ENCODE measurements at regions not wholly inside any gene's neighbourhood (a gene's known extent, or its start where the extent isn't known, plus 50 kb on each side); places are given as distances from the start of the nearest gene placed in this dataset.

DNA sequence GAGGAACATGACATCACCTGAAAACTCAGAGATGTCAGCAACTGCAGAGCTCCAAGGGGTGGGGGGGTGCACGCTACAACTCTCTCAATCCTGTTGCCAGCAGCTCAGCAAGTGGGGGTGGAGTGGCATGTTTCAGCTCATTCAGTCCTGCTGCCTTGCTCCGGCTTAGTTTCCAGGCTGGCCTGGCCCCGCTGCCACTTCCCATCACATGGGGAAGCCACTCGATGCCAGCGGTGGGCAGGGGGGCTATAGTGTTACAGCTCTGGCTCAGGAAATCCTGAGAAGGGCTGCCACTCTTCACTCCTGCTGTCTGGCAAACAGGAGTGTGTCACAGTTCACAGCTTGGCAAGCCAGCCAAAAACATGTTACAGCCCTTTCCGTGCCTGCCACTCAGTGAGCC, 356.5 kb upstream of the GULP1 start:
- Histone ChIP-seq H3K4me2 (ENCODE audit: low read depth, low read length, poor library complexity, severe bottlenecking) (no peak overlapping the region), H3K9me2 (replicated peaks; ENCODE audit: insufficient read depth, low read length) (no peaks in the 10 kb centered on the region), H3K27me3 (ENCODE audit: low read length) (no peaks in the 10 kb centered on the region), H4K20me1 (ENCODE audit: low read depth, low read length) (no peaks in the 10 kb centered on the region), H3K9ac (ENCODE audit: low read length) (no peak overlapping the region), H3K4me3 (ENCODE audit: insufficient read depth, low read length, poor library complexity, severe bottlenecking) (no peak overlapping the region), H2AFZ (ENCODE audit: low read depth, low read length, severe bottlenecking) (no peak overlapping the region), H3K9me3 (ENCODE audit: insufficient read depth, low read length) (no peaks in the 10 kb centered on the region), H3K27ac (ENCODE audit: low read depth, low read length) (no peak overlapping the region), H3K79me2 (ENCODE audit: insufficient read depth, low read length) (no peaks in the 10 kb centered on the region), H3K36me3 (ENCODE audit: low read length) (no peaks in the 10 kb centered on the region), H3F3A (ENCODE audit: insufficient read depth) (no peaks in the 10 kb centered on the region)
- no peak for TF ChIP-seq EZH2phosphoT487 (conservative IDR thresholded peaks at IDR 0.05; ENCODE audit: low read length)
- TF ChIP-seq, protein P1, sequence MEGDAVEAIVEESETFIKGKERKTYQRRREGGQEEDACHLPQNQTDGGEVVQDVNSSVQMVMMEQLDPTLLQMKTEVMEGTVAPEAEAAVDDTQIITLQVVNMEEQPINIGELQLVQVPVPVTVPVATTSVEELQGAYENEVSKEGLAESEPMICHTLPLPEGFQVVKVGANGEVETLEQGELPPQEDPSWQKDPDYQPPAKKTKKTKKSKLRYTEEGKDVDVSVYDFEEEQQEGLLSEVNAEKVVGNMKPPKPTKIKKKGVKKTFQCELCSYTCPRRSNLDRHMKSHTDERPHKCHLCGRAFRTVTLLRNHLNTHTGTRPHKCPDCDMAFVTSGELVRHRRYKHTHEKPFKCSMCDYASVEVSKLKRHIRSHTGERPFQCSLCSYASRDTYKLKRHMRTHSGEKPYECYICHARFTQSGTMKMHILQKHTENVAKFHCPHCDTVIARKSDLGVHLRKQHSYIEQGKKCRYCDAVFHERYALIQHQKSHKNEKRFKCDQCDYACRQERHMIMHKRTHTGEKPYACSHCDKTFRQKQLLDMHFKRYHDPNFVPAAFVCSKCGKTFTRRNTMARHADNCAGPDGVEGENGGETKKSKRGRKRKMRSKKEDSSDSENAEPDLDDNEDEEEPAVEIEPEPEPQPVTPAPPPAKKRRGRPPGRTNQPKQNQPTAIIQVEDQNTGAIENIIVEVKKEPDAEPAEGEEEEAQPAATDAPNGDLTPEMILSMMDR (IDR thresholded peaks at IDR 0.05; ENCODE audit: insufficient read depth, low read length, poor library complexity, severe bottlenecking): no peak

DNA sequence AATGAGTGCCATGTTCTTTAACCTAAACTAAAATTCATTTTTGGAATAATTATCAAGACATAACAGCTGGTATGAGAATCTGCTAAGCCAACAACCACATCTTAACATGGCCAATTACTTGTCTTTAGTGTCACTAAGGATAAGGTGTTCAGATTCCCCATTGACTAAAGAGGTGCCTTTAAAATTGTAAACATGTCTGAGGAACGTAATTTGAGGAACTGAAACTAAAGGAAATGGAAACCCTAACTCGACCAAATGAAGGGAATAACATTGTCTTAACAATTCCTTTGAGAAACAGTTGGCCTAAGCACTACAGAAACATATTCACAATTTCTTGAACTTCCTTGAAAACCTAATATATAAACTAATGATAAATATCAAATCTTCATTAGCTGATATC, 355.4 kb upstream of the GULP1 start:
- H3K79me2 ChIP-seq (ENCODE audit: insufficient read depth, low read length): no peaks in the 10 kb centered on the region
- H3K9me3 ChIP-seq (ENCODE audit: insufficient read depth, low read length): no peaks in the 10 kb centered on the region
- H3K9ac ChIP-seq (ENCODE audit: low read length): no peak overlapping the region
- no peak overlapping the region for H2AFZ ChIP-seq (ENCODE audit: low read depth, low read length, severe bottlenecking)
- no peaks in the 10 kb centered on the region for H4K20me1 ChIP-seq (ENCODE audit: low read depth, low read length)
- no peaks in the 10 kb centered on the region for H3K36me3 ChIP-seq (ENCODE audit: low read length)
- H3K9me2 ChIP-seq (replicated peaks; ENCODE audit: insufficient read depth, low read length): no peaks in the 10 kb centered on the region
- no peak overlapping the region for H3K4me2 ChIP-seq (ENCODE audit: low read depth, low read length, poor library complexity, severe bottlenecking)
- no peak for TF ChIP-seq EZH2phosphoT487 (conservative IDR thresholded peaks at IDR 0.05; ENCODE audit: low read length)
- TF ChIP-seq, protein P1 (IDR thresholded peaks at IDR 0.05; ENCODE audit: insufficient read depth, low read length, poor library complexity, severe bottlenecking): no peak
- H3K4me3 ChIP-seq (ENCODE audit: insufficient read depth, low read length, poor library complexity, severe bottlenecking): no peak overlapping the region
- H3K27ac ChIP-seq (ENCODE audit: low read depth, low read length): no peak overlapping the region
- no peaks in the 10 kb centered on the region for H3F3A ChIP-seq (ENCODE audit: insufficient read depth)
- H3K27me3 ChIP-seq (ENCODE audit: low read length): no peaks in the 10 kb centered on the region

DNA sequence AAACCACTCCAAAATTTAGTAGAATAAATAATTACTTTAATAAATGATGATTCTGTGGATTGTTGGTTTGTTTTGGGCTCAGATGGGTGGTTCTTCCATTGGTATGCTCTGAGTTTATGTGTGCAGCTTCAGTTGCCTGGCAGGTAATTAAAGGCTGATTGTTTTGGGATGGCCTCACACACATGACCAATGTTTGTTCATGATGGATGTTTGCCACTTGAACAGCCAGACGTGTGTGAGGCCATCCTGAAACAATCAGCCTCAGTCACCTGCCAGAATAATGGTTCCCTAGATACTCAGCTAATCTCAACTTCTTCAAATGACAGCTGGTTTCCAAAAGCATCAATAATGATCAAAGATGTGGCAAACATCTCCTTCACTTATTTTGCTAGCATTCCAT, 352.5 kb upstream of the GULP1 start:
- H3K9me3 ChIP-seq (ENCODE audit: insufficient read depth, low read length): no peaks in the 10 kb centered on the region
- no peak overlapping the region for H3K4me3 ChIP-seq (ENCODE audit: insufficient read depth, low read length, poor library complexity, severe bottlenecking)
- H3K79me2 ChIP-seq (ENCODE audit: insufficient read depth, low read length): no peaks in the 10 kb centered on the region
- H2AFZ ChIP-seq (ENCODE audit: low read depth, low read length, severe bottlenecking): no peak overlapping the region
- no peaks in the 10 kb centered on the region for H3K36me3 ChIP-seq (ENCODE audit: low read length)
- H3K27me3 ChIP-seq (ENCODE audit: low read length): no peaks in the 10 kb centered on the region
- no peaks in the 10 kb centered on the region for H4K20me1 ChIP-seq (ENCODE audit: low read depth, low read length)
- no peaks in the 10 kb centered on the region for H3F3A ChIP-seq (ENCODE audit: insufficient read depth)
- H3K9ac ChIP-seq (ENCODE audit: low read length): no peak overlapping the region
- no peak overlapping the region for H3K4me2 ChIP-seq (ENCODE audit: low read depth, low read length, poor library complexity, severe bottlenecking)
- no peaks in the 10 kb centered on the region for H3K9me2 ChIP-seq (replicated peaks; ENCODE audit: insufficient read depth, low read length)
- no peak overlapping the region for H3K27ac ChIP-seq (ENCODE audit: low read depth, low read length)
- no peak for TF ChIP-seq EZH2phosphoT487 (conservative IDR thresholded peaks at IDR 0.05; ENCODE audit: low read length)
- TF ChIP-seq, protein P1 (IDR thresholded peaks at IDR 0.05; ENCODE audit: insufficient read depth, low read length, poor library complexity, severe bottlenecking): no peak

DNA sequence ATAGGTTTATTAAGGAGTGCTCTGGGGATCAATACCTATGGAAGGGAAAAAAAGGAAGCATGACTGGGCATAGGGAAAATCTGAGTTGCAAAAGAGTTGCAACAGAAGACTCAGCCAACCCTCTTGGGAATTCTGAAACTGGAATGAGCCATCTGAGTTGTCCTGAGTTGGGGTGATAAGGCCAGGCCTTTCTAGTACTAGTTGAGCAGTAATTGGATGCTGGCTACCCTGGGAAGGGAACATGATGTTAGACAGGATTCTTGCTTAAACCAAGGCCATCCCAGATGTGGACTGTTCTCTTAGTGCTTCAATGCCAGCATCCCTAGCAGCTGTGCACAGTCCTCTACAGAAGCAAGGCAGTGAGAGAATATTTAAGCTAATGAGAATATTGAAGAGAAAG, 348.8 kb upstream of the GULP1 start:
- Histone ChIP-seq H3K4me2 (ENCODE audit: low read depth, low read length, poor library complexity, severe bottlenecking) (no peak overlapping the region), H3K36me3 (ENCODE audit: low read length) (no peaks in the 10 kb centered on the region), H3F3A (ENCODE audit: insufficient read depth) (no peaks in the 10 kb centered on the region), H3K9ac (ENCODE audit: low read length) (no peak overlapping the region), H3K27ac (ENCODE audit: low read depth, low read length) (no peak overlapping the region), H2AFZ (ENCODE audit: low read depth, low read length, severe bottlenecking) (no peak overlapping the region), H3K9me2 (replicated peaks; ENCODE audit: insufficient read depth, low read length) (no peaks in the 10 kb centered on the region), H3K79me2 (ENCODE audit: insufficient read depth, low read length) (no peaks in the 10 kb centered on the region), H3K27me3 (ENCODE audit: low read length) (no peaks in the 10 kb centered on the region), H3K9me3 (ENCODE audit: insufficient read depth, low read length) (no peaks in the 10 kb centered on the region), H4K20me1 (ENCODE audit: low read depth, low read length) (no peaks in the 10 kb centered on the region), H3K4me3 (ENCODE audit: insufficient read depth, low read length, poor library complexity, severe bottlenecking) (no peak overlapping the region)
- TF ChIP-seq, protein P1 (IDR thresholded peaks at IDR 0.05; ENCODE audit: insufficient read depth, low read length, poor library complexity, severe bottlenecking): no peak
- TF ChIP-seq EZH2phosphoT487 (conservative IDR thresholded peaks at IDR 0.05; ENCODE audit: low read length): no peak
